OCI-LY3 (cell line): ENCODE measurements at regions not wholly inside any gene's neighbourhood (a gene's known extent, or its start where the extent isn't known, plus 50 kb on each side); places are given as distances from the start of the nearest gene placed in this dataset.

ENCODE experiments used
- H2AFZ ChIP-seq: fragments of 200-600, 300-600 bp; shearing (Covaris generic); 2 replicates; pipeline ENCODE4 v1.6.0; 2014; ENCODE audit warnings: antibody characterized with exemption, low read depth, low read length
- H3K27ac ChIP-seq: fragments of 200-600, 300-600 bp; sonication (generic); 2 replicates; pipeline ENCODE4 v1.5.1; 2014; ENCODE audit warnings: mild to moderate bottlenecking, low read length, moderate library complexity, mixed read lengths
- H3K27me3 ChIP-seq: fragments of 200-600, 300-600 bp; sonication (generic); 2 replicates; pipeline ENCODE4 v1.6.1; 2014; ENCODE audit warnings: low read depth, low read length, mixed read lengths
- H3K36me3 ChIP-seq: fragments of 200-600, 300-600 bp; sonication (generic); replicated peaks from 2 replicates; pipeline ENCODE3; 2014; ENCODE audit warnings: low read depth, low read length, mixed read lengths
- H3K4me1 ChIP-seq: fragments of 300-600, 200-600 bp; sonication (generic); 2 replicates; pipeline ENCODE4 v1.6.1; 2014; ENCODE audit warnings: low read length, mixed read lengths
- H3K4me2 ChIP-seq: fragments of 200-600, 300-600 bp; sonication (generic); 2 replicates; pipeline ENCODE4 v1.6.1; 2014; ENCODE audit warnings: low read length, mixed read lengths
- H3K4me3 ChIP-seq: fragments of 300-600, 200-600 bp; sonication (generic); 2 replicates; pipeline ENCODE4 v1.5.1; 2014; ENCODE audit warnings: antibody characterized with exemption, mild to moderate bottlenecking, low read length, moderate library complexity
- H3K79me2 ChIP-seq: fragments of 300-600, 200-600 bp; shearing (Covaris generic); 2 replicates; pipeline ENCODE4 v1.6.1; 2014; ENCODE audit warnings: mild to moderate bottlenecking, low read length, mixed read lengths
- H3K9ac ChIP-seq: fragments of 300-600, 200-600 bp; shearing (Covaris generic); 2 replicates; pipeline ENCODE4 v1.6.0; 2014; ENCODE audit warnings: mild to moderate bottlenecking, low read length, moderate library complexity
- H3K9me3 ChIP-seq: fragments of 200-600, 300-600 bp; shearing (Covaris generic); 2 replicates; pipeline ENCODE4 v1.6.1; 2014; ENCODE audit warnings: low read length, mixed read lengths; ENCODE audit not compliant: insufficient read depth
- H4K20me1 ChIP-seq: fragments of 200-600, 300-600 bp; sonication (generic); 2 replicates; pipeline ENCODE4 v1.6.1; 2016; ENCODE audit warnings: low read length, mixed read lengths; ENCODE audit not compliant: insufficient read depth
- EZH2phosphoT487 ChIP-seq: fragments of 200-600 bp; shearing (Covaris generic); IDR thresholded peaks from 2 replicates; pipeline ENCODE4 v1.6.1; 2018; ENCODE audit warnings: antibody characterized with exemption, mixed run types, low read depth
- TF ChIP-seq, protein P1 (sequence below): fragments of 200-600, 300-600 bp; sonication (generic); IDR thresholded peaks from 2 replicates; pipeline ENCODE4 v1.5.1; 2014; ENCODE audit warnings: antibody characterized with exemption, low read length, low read depth

DNA sequence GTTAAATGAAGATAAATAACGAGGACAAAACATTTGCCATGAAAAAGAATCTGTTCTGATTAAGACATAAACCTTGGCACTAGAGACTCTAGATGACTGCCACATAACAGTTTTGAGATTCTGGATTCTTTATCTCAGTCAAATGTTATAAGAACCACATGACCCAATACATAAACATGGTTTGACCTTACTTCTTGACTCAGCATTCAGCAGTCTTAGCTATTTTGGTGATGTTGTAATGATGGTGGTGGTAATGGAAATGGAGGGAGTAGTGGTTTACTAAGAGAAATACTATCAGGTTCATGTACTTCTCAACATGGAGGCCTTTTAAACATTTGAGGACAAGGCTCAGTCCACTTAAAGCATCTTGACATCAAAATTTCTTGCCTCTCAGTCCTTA lies 925.4 kb downstream of the CDH11 start:
- no peaks in the 10 kb centered on the region for H3K79me2 ChIP-seq
- TF ChIP-seq, protein P1, sequence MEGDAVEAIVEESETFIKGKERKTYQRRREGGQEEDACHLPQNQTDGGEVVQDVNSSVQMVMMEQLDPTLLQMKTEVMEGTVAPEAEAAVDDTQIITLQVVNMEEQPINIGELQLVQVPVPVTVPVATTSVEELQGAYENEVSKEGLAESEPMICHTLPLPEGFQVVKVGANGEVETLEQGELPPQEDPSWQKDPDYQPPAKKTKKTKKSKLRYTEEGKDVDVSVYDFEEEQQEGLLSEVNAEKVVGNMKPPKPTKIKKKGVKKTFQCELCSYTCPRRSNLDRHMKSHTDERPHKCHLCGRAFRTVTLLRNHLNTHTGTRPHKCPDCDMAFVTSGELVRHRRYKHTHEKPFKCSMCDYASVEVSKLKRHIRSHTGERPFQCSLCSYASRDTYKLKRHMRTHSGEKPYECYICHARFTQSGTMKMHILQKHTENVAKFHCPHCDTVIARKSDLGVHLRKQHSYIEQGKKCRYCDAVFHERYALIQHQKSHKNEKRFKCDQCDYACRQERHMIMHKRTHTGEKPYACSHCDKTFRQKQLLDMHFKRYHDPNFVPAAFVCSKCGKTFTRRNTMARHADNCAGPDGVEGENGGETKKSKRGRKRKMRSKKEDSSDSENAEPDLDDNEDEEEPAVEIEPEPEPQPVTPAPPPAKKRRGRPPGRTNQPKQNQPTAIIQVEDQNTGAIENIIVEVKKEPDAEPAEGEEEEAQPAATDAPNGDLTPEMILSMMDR, result no peak
- TF ChIP-seq EZH2phosphoT487, result no peak
- no peaks in the 10 kb centered on the region for H3K36me3 ChIP-seq
- no peak overlapping the region for H3K9ac ChIP-seq
- no peak overlapping the region for H3K4me2 ChIP-seq
- H3K4me1 ChIP-seq, result no peaks in the 10 kb centered on the region
- H3K27ac ChIP-seq, result no peak overlapping the region
- no peaks in the 10 kb centered on the region for H4K20me1 ChIP-seq
- H2AFZ ChIP-seq, result no peak overlapping the region
- no peaks in the 10 kb centered on the region for H3K9me3 ChIP-seq
- H3K27me3 ChIP-seq, result no peaks in the 10 kb centered on the region
- no peak overlapping the region for H3K4me3 ChIP-seq

DNA sequence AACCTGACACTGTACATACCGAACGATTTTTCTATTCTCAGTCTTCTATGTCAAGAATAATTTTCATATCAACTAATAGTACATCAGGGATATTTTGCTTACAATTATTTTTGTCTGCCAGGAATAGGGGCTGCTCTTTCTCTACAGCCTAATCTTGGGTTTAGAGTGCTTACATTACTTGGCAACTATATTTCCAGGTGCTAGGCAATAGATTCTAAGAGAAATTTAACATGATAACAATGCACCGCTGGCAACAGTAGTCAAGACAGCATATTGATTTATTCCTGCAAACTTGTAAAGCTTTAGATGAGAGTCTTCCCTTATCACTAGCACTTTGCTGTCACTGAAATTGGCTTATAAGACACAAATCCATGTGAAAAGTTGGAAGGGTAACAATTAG lies 935.9 kb downstream of the CDH11 start:
- Histone ChIP-seq H3K4me3 (no peak overlapping the region), H3K27me3 (no peaks in the 10 kb centered on the region), H3K9ac (no peak overlapping the region), H3K4me2 (no peak overlapping the region), H3K9me3 (no peaks in the 10 kb centered on the region), H2AFZ (no peak overlapping the region), H3K27ac (no peak overlapping the region), H3K36me3 (no peaks in the 10 kb centered on the region), H3K4me1 (no peaks in the 10 kb centered on the region), H4K20me1 (no peaks in the 10 kb centered on the region), H3K79me2 (no peaks in the 10 kb centered on the region)
- TF ChIP-seq, protein P1, result no peak
- no peak for TF ChIP-seq EZH2phosphoT487

DNA sequence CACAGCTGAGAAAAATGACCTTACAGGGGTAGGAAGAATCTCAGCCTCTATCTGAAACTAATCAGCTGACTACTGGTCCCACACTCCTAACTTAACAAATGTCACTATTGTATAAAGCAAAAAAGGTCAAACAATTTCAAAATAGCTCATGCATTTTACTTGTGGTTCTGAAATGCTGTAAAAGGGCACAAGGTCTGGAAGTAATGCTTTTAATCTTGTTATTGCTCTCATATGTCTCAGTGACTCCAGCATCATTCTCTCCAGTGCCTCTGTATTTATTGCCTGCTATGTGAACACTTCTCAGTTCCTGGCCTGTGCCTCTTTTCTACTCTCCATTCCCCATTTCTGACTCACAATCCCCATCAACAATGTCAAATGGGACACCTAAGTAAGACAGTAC lies 937.7 kb downstream of the CDH11 start:
- no peak overlapping the region for H3K4me2 ChIP-seq
- no peak for TF ChIP-seq EZH2phosphoT487
- TF ChIP-seq, protein P1, result no peak
- H3K36me3 ChIP-seq, result no peaks in the 10 kb centered on the region
- H3K27me3 ChIP-seq, result no peaks in the 10 kb centered on the region
- H3K9ac ChIP-seq, result no peak overlapping the region
- no peak overlapping the region for H2AFZ ChIP-seq
- no peaks in the 10 kb centered on the region for H4K20me1 ChIP-seq
- no peaks in the 10 kb centered on the region for H3K9me3 ChIP-seq
- H3K79me2 ChIP-seq, result no peaks in the 10 kb centered on the region
- no peak overlapping the region for H3K27ac ChIP-seq
- no peaks in the 10 kb centered on the region for H3K4me1 ChIP-seq
- no peak overlapping the region for H3K4me3 ChIP-seq

DNA sequence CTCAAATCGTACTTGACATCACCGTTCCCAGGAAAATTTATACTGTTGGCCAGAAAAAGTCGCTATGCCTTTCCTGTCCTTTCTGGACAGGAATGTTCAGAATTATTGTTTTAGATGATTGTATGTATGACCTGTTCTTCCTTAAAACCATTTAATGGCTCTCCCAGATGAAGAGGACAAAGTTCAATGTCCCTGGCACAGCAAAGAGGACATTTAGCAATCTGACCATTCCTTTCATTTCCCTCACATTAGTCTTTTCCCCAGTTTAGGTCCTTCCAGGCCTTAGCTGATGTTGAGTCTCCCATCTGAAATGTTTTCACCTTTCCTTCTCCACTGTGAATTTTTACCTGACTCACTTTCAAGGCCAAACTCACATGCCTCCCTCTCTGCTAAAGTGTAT lies 938.9 kb downstream of the CDH11 start:
- Histone ChIP-seq H4K20me1 (no peaks in the 10 kb centered on the region), H3K36me3 (no peaks in the 10 kb centered on the region), H3K4me1 (no peaks in the 10 kb centered on the region), H3K4me3 (no peak overlapping the region), H3K9ac (no peak overlapping the region), H3K9me3 (no peaks in the 10 kb centered on the region), H3K27ac (no peak overlapping the region), H3K4me2 (no peak overlapping the region), H3K27me3 (no peaks in the 10 kb centered on the region), H3K79me2 (no peaks in the 10 kb centered on the region), H2AFZ (no peak overlapping the region)
- TF ChIP-seq EZH2phosphoT487, result no peak
- TF ChIP-seq, protein P1, result no peak
